H1 (cell line): ENCODE measurements at regions not wholly inside any gene's neighbourhood (a gene's known extent, or its start where the extent isn't known, plus 50 kb on each side); places are given as distances from the start of the nearest gene placed in this dataset.

Experiments
- ASH2L ChIP-seq: fragments of 200-600, 300-600 bp; sonication (generic); IDR thresholded peaks from one replicate; pipeline ENCODE4 v1.7.1; 2017; ENCODE audit warnings: low read length
- CBX5 ChIP-seq: fragments of 300-800, 300-1000 bp; sonication (generic); IDR thresholded peaks from 2 replicates; pipeline ENCODE4 v1.7.1; 2016; ENCODE audit warnings: antibody characterized with exemption, low read length, low read depth
- JUND ChIP-seq: IDR thresholded peaks from 2 replicates; pipeline ENCODE4 v1.6.1; 2011; ENCODE audit warnings: mild to moderate bottlenecking, improper control_type of control experiment, low read length
- KDM5A ChIP-seq: fragments of 200-600 bp; IDR thresholded peaks from 2 replicates; pipeline ENCODE4 v1.7.1; 2012; ENCODE audit warnings: mild to moderate bottlenecking, low read length, inconsistent platforms, mixed read lengths
- POLR2AphosphoS5 ChIP-seq: IDR thresholded peaks from 2 replicates; pipeline ENCODE4 v1.6.1; 2011; ENCODE audit warnings: low read depth, low read length
- SP2 ChIP-seq: IDR thresholded peaks from 2 replicates; pipeline ENCODE4 v1.6.1; 2012; ENCODE audit warnings: mild to moderate bottlenecking, low read length, inconsistent platforms
- SUZ12 ChIP-seq: fragments of 200-600 bp; sonication (generic); IDR thresholded peaks from 2 replicates; pipeline ENCODE4 v1.6.1; 2012; ENCODE audit warnings: mild to moderate bottlenecking, inconsistent platforms, low read length, moderate library complexity, mixed read lengths
- USF2 ChIP-seq: IDR thresholded peaks from 2 replicates; pipeline ENCODE4 v1.6.1; 2011; ENCODE audit warnings: low read length, improper control_type of control experiment

GRCh38 chr4:74588350-74588749 lies 143.4 kb downstream of the AREG start (continued):
- TF ChIP-seq JUND (no peak), SP2 (no peak), USF2 (no peak), CBX5 (no peak), KDM5A (no peak), POLR2AphosphoS5 (no peak), ASH2L (no peak), SUZ12 (no peak)
